ENCODE measurements at regions not wholly inside any gene's neighbourhood (a gene's known extent, or its start where the extent isn't known, plus 50 kb on each side); places are given as distances from the start of the nearest gene placed in this dataset.

GRCh38 chr13:34533941-34534340 is 408.1 kb upstream of the NBEA start:
- Histone ChIP-seq H3K4me3 (ENCODE audit: low read length) (no peak overlapping the region), H3K27me3 (replicated peaks; ENCODE audit: control insufficient read depth, insufficient read depth, low read length) (no peaks in the 10 kb centered on the region), H3K4me1 (ENCODE audit: control insufficient read depth, insufficient read depth, low read length) (no peaks in the 10 kb centered on the region), H3K9ac (ENCODE audit: low read length) (no peak overlapping the region), H3K36me3 (ENCODE audit: control insufficient read depth, insufficient read depth, low read length, severe bottlenecking) (no peaks in the 10 kb centered on the region), H3K9me3 (ENCODE audit: control insufficient read depth, low read length) (no peaks in the 10 kb centered on the region)
- DNase-seq (ENCODE audit: low read depth): peak; percentile 19

- no peaks in the 10 kb centered on the region for H3K36me3 ChIP-seq (ENCODE audit: control insufficient read depth, insufficient read depth, low read length, severe bottlenecking)
Measured at GRCh38 chr13:34542321-34542720, 399.7 kb upstream of the NBEA start.

GRCh38 chr13:34543836-34544235 is 398.2 kb upstream of the NBEA start:
- no peak for DNase-seq (ENCODE audit: low read depth)
- Histone ChIP-seq H3K9ac (ENCODE audit: low read length) (no peak overlapping the region), H3K4me3 (ENCODE audit: low read length) (no peak overlapping the region), H3K36me3 (ENCODE audit: control insufficient read depth, insufficient read depth, low read length, severe bottlenecking) (no peaks in the 10 kb centered on the region), H3K9me3 (ENCODE audit: control insufficient read depth, low read length) (no peaks in the 10 kb centered on the region), H3K27me3 (replicated peaks; ENCODE audit: control insufficient read depth, insufficient read depth, low read length) (no peaks in the 10 kb centered on the region), H3K4me1 (ENCODE audit: control insufficient read depth, insufficient read depth, low read length) (no peaks in the 10 kb centered on the region)

More at GRCh38 chr13:34542321-34542720, 399.7 kb upstream of the NBEA start:
- Histone ChIP-seq H3K9me3 (ENCODE audit: control insufficient read depth, low read length) (no peaks in the 10 kb centered on the region), H3K27me3 (replicated peaks; ENCODE audit: control insufficient read depth, insufficient read depth, low read length) (no peaks in the 10 kb centered on the region), H3K4me1 (ENCODE audit: control insufficient read depth, insufficient read depth, low read length) (no peaks in the 10 kb centered on the region), H3K9ac (ENCODE audit: low read length) (no peak overlapping the region), H3K4me3 (ENCODE audit: low read length) (no peak overlapping the region)
- DNase-seq (ENCODE audit: low read depth): no peak

DNA sequence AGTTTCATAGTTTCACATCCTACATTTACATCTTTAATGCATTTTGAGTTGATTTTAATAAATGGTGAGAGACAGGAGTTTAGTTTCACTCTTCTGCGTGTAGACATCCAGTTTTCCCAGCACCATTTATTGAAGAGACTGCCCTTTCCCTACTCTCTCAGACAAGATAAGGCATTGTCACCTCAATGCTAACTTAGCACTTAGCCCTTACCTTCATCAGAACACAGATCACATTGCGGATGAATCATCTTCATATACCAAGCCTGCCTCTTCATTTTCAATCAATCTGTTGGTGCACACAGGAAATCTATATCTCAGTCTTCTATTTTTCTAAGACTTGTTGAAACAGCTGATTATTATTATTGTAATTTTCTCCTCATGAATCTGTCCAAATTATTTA is 396.6 kb upstream of the NBEA start:
- Histone ChIP-seq H3K4me1 (ENCODE audit: control insufficient read depth, insufficient read depth, low read length) (no peaks in the 10 kb centered on the region), H3K4me3 (ENCODE audit: low read length) (no peak overlapping the region), H3K27me3 (replicated peaks; ENCODE audit: control insufficient read depth, insufficient read depth, low read length) (no peaks in the 10 kb centered on the region), H3K36me3 (ENCODE audit: control insufficient read depth, insufficient read depth, low read length, severe bottlenecking) (no peaks in the 10 kb centered on the region), H3K9ac (ENCODE audit: low read length) (no peak overlapping the region), H3K9me3 (ENCODE audit: control insufficient read depth, low read length) (no peaks in the 10 kb centered on the region)
- DNase-seq (ENCODE audit: low read depth): no peak

DNA sequence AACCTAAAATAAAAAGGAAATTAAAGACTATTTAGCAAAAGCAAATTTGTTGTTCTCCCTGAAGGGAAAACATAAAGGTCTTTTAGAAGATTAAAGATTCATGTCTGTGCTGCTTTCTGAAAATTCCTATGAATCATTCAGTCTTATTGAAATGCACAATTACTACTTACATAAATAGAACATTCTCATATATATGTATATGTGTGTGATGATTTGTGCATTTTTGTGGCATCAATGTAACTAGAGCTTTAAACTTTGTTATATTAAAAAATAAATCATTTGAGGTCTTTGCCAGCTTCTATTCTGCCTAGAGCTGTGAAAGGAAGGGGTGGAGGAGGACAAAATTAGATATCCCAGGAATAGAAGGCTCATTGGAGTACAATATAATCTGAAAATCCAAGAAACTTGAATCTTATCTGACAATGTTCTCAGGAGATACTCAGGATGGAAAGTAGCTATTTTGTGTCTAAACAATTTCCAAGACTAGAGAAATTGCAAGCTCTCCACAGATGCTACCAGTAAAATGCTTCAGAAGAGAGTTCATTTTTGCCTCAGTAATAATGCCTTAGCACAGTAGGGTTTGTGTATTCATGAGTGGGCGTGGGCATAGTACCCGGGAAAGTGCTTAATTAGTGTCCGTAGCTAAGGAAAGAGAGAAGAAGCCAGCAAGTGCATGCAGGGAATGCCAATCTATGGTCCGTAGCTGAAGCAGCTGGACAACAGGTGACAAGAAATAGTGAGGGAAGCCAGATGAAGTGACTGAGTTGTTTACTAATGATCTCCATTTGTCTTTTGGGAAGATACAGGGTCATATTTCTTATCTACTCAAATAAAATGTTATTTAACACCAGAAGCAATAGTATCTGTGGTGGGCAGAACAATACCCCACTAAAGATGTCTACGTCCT is 395.5 kb upstream of the NBEA start:
- Histone ChIP-seq H3K4me3 (ENCODE audit: low read length) (no peak overlapping the region), H3K4me1 (ENCODE audit: control insufficient read depth, insufficient read depth, low read length) (no peaks in the 10 kb centered on the region), H3K9me3 (ENCODE audit: control insufficient read depth, low read length) (no peaks in the 10 kb centered on the region), H3K36me3 (ENCODE audit: control insufficient read depth, insufficient read depth, low read length, severe bottlenecking) (no peaks in the 10 kb centered on the region), H3K27me3 (replicated peaks; ENCODE audit: control insufficient read depth, insufficient read depth, low read length) (no peaks in the 10 kb centered on the region), H3K9ac (ENCODE audit: low read length) (no peak overlapping the region)
- DNase-seq (ENCODE audit: low read depth): peak; percentile 16

DNA sequence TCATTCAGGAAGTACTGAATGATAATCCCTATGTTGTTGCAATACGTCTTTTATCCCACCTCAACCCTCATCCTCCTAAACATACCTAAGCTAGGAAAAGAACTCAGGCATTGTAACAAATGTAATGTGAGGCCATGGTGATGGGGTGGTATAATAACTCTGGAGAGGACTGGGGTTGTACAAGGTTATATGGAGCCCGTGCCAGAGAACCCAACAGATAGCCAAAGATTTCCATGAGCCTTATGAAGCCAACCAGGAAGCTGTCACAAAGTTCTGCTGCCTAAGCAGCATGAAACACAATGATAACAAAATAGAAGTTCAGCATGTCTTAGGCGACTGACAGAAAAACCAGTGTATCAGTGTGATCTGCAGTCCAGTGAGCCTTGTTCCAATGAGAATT is 394.1 kb upstream of the NBEA start:
- no peak overlapping the region for H3K9ac ChIP-seq (ENCODE audit: low read length)
- no peak overlapping the region for H3K4me3 ChIP-seq (ENCODE audit: low read length)
- H3K9me3 ChIP-seq (ENCODE audit: control insufficient read depth, low read length): no peaks in the 10 kb centered on the region
- H3K36me3 ChIP-seq (ENCODE audit: control insufficient read depth, insufficient read depth, low read length, severe bottlenecking): no peaks in the 10 kb centered on the region
- no peaks in the 10 kb centered on the region for H3K4me1 ChIP-seq (ENCODE audit: control insufficient read depth, insufficient read depth, low read length)
- H3K27me3 ChIP-seq (replicated peaks; ENCODE audit: control insufficient read depth, insufficient read depth, low read length): no peaks in the 10 kb centered on the region
- no peak for DNase-seq (ENCODE audit: low read depth)

DNA sequence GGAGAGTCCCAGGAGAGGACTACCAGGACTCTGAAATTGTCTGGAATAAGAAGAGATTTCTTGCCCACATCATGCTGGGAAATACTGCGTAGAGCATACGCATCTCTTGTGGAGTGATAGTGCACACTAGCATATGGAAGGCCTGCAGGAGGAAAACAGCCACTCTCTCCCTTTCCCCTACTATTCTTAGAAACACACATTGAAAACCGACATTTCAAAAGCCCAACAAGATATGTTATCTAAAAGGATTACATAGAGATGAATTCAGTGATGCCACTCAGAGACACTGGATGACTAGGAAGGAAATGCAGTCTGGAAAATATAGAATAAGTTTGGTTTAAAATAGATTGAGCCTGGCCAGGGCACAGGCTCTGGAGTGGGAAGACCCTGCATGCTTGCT is 388.7 kb upstream of the NBEA start:
- Histone ChIP-seq H3K4me3 (ENCODE audit: low read length) (no peak overlapping the region), H3K9me3 (ENCODE audit: control insufficient read depth, low read length) (no peaks in the 10 kb centered on the region), H3K27me3 (replicated peaks; ENCODE audit: control insufficient read depth, insufficient read depth, low read length) (no peaks in the 10 kb centered on the region), H3K9ac (ENCODE audit: low read length) (no peak overlapping the region), H3K36me3 (ENCODE audit: control insufficient read depth, insufficient read depth, low read length, severe bottlenecking) (no peaks in the 10 kb centered on the region), H3K4me1 (ENCODE audit: control insufficient read depth, insufficient read depth, low read length) (no peaks in the 10 kb centered on the region)
- DNase-seq (ENCODE audit: low read depth): no peak

DNA sequence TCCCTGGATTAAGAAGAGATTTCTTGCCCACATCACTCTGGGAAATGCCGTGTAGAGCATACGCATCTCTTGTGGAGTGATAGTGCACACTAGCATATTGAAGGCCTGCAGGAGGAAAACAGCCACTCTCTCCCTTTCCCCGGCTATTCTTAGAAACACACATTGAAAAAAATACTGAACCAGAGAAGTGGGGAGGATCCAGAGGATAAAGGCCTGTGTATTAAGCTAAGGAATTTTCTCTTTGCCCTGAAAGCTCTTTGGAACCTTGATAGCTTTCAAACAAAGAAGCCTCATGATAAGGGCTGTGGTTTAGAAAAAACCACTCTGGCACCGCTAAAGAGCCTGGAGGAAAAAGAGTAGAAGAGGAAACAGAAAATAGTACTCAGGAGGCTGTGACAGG is 386.1 kb upstream of the NBEA start:
- no peaks in the 10 kb centered on the region for H3K36me3 ChIP-seq (ENCODE audit: control insufficient read depth, insufficient read depth, low read length, severe bottlenecking)
- H3K4me3 ChIP-seq (ENCODE audit: low read length): no peak overlapping the region
- no peak for DNase-seq (ENCODE audit: low read depth)
- H3K9ac ChIP-seq (ENCODE audit: low read length): no peak overlapping the region
- H3K4me1 ChIP-seq (ENCODE audit: control insufficient read depth, insufficient read depth, low read length): no peaks in the 10 kb centered on the region
- H3K27me3 ChIP-seq (replicated peaks; ENCODE audit: control insufficient read depth, insufficient read depth, low read length): no peaks in the 10 kb centered on the region
- no peaks in the 10 kb centered on the region for H3K9me3 ChIP-seq (ENCODE audit: control insufficient read depth, low read length)

- no peak for DNase-seq (ENCODE audit: low read depth)
- no peak overlapping the region for H3K4me3 ChIP-seq (ENCODE audit: low read length)
- no peak overlapping the region for H3K9ac ChIP-seq (ENCODE audit: low read length)
- H3K27me3 ChIP-seq (replicated peaks; ENCODE audit: control insufficient read depth, insufficient read depth, low read length): no peaks in the 10 kb centered on the region
- no peaks in the 10 kb centered on the region for H3K36me3 ChIP-seq (ENCODE audit: control insufficient read depth, insufficient read depth, low read length, severe bottlenecking)
- H3K9me3 ChIP-seq (ENCODE audit: control insufficient read depth, low read length): no peaks in the 10 kb centered on the region
- H3K4me1 ChIP-seq (ENCODE audit: control insufficient read depth, insufficient read depth, low read length): no peaks in the 10 kb centered on the region
Measured at GRCh38 chr13:34561033-34561432, 381.0 kb upstream of the NBEA start.

DNA sequence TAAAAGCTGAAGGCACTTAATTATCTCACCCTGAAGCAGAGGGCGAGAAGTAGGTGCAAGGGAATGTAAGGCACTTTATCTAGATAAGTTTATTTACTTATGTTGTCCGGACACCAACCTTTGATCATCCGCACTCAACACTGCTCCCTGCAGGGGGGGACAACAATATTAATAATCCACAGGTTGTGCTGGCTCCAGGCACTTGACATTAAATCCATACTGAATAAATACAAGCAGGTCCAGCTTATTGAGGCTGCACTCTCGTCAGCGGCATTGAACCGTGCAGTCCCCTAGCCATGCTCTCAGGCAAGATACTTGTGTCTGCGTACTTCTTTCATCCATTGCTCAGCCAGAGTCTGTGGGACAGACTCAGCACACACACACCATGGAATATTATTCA is 374.5 kb upstream of the NBEA start:
- no peak for DNase-seq (ENCODE audit: low read depth)
- Histone ChIP-seq H3K36me3 (ENCODE audit: control insufficient read depth, insufficient read depth, low read length, severe bottlenecking) (no peaks in the 10 kb centered on the region), H3K27me3 (replicated peaks; ENCODE audit: control insufficient read depth, insufficient read depth, low read length) (no peaks in the 10 kb centered on the region), H3K4me1 (ENCODE audit: control insufficient read depth, insufficient read depth, low read length) (no peaks in the 10 kb centered on the region), H3K4me3 (ENCODE audit: low read length) (no peak overlapping the region), H3K9me3 (ENCODE audit: control insufficient read depth, low read length) (no peaks in the 10 kb centered on the region), H3K9ac (ENCODE audit: low read length) (no peak overlapping the region)

DNA sequence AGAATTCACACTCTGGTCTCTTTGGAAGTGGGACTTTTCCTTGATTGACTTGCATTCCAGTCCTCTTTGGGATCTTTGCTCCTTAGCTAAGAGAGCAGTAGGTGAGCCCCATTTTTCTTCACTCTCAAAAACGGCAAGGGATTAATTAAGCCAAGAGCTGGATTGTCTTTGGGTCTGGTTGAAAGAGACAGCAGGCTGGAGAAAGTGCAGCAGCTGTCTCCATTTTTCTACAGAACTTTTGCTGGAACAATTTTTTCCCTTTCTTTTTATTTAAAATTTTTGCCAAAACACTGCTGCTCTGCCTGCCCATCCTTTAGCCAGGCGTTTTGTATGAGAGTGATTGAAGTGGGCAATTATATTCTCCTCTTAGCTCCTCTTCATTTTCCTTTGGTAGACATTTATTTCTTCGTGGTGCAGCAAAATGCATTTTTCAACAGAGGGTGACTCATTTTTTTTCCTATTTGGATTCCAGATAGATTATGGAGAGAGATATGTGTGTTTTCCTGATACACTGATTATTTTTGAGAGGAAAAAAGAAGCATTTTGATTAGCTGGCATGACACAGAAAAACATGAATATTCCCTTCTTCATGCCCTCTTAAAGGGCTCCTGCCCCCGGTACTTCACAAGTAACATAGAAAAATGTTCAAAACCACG is 371.2 kb upstream of the NBEA start:
- Histone ChIP-seq H3K9me3 (ENCODE audit: control insufficient read depth, low read length) (no peaks in the 10 kb centered on the region), H3K4me3 (ENCODE audit: low read length) (no peak overlapping the region), H3K4me1 (ENCODE audit: control insufficient read depth, insufficient read depth, low read length) (no peaks in the 10 kb centered on the region), H3K27me3 (replicated peaks; ENCODE audit: control insufficient read depth, insufficient read depth, low read length) (no peaks in the 10 kb centered on the region), H3K36me3 (ENCODE audit: control insufficient read depth, insufficient read depth, low read length, severe bottlenecking) (no peaks in the 10 kb centered on the region), H3K9ac (ENCODE audit: low read length) (no peak overlapping the region)
- peak; percentile 36 for DNase-seq (ENCODE audit: low read depth)

Measured in adipocyte (in vitro differentiated cells).